Mesenchymal stem cell (in vitro differentiated cells and primary cell): ENCODE measurements at regions not wholly inside any gene's neighbourhood (a gene's known extent, or its start where the extent isn't known, plus 50 kb on each side); places are given as distances from the start of the nearest gene placed in this dataset.

ENCODE experiments used
- DNase-seq: peaks from one replicate; pipeline ENCODE4 v3.0.0-alpha.2; 2013
- H2AFZ ChIP-seq: one replicate; pipeline ENCODE4 v1.6.1; 2013; ENCODE audit warnings: low read depth, mild to moderate bottlenecking, control low read depth, inconsistent platforms, low read length, moderate library complexity
- H2AK5ac ChIP-seq: 2 replicates; pipeline ENCODE4 v1.6.1; 2013; ENCODE audit warnings: low read length, moderate library complexity, mild to moderate bottlenecking, inconsistent platforms; ENCODE audit not compliant: severe bottlenecking
- H2BK120ac ChIP-seq: one replicate; pipeline ENCODE4 v1.6.1; 2013; ENCODE audit warnings: low read depth, mild to moderate bottlenecking, inconsistent platforms, low read length, moderate library complexity
- H2BK12ac ChIP-seq, 2 experiments: one replicate each; pipeline ENCODE4 v1.6.1; 2013; ENCODE audit warnings: inconsistent platforms in 2 of 2, low read length in 2 of 2, mild to moderate bottlenecking in 2 of 2, moderate library complexity in 2 of 2, control low read depth in 1 of 2
- H2BK15ac ChIP-seq: one replicate; pipeline ENCODE4 v1.6.1; 2013; ENCODE audit warnings: mild to moderate bottlenecking, low read depth, inconsistent platforms; ENCODE audit not compliant: poor library complexity, severe bottlenecking
- H2BK5ac ChIP-seq: 2 replicates; pipeline ENCODE4 v1.6.1; 2013; ENCODE audit warnings: low read depth, mild to moderate bottlenecking, low read length, control low read depth, inconsistent platforms; ENCODE audit not compliant: poor library complexity, severe bottlenecking
- H3K14ac ChIP-seq, 2 experiments: one replicate each; pipeline ENCODE4 v1.6.1; 2013; ENCODE audit warnings: inconsistent platforms in 2 of 2, low read length in 2 of 2, control low read depth in 1 of 2, mild to moderate bottlenecking in 1 of 2, moderate library complexity in 1 of 2
- H3K18ac ChIP-seq, 2 experiments: one replicate each; pipeline ENCODE4 v1.6.1; 2013; ENCODE audit warnings: inconsistent platforms in 2 of 2, low read length in 2 of 2, control low read depth in 1 of 2, low read depth in 1 of 2, mild to moderate bottlenecking in 1 of 2
- H3K23ac ChIP-seq, 2 experiments: one replicate each; pipeline ENCODE4 v1.6.1; 2013; ENCODE audit warnings: inconsistent platforms in 2 of 2, low read length in 2 of 2, mild to moderate bottlenecking in 2 of 2, moderate library complexity in 2 of 2, control low read depth in 1 of 2
- H3K27ac ChIP-seq: 2 replicates; pipeline ENCODE4 v1.5.1; 2013; ENCODE audit warnings: mild to moderate bottlenecking, moderate library complexity, low read length, control low read depth, inconsistent platforms; ENCODE audit not compliant: poor library complexity, severe bottlenecking
- H3K27me3 ChIP-seq, 2 experiments: 2 replicates each; pipeline versions ENCODE4 v1.6.1 to v1.7.0; 2013; ENCODE audit warnings: low read length in 2 of 2, mild to moderate bottlenecking in 2 of 2, moderate library complexity in 2 of 2, control low read depth in 1 of 2, inconsistent platforms in 1 of 2; ENCODE audit not compliant: control insufficient read depth in 1 of 2, insufficient read depth in 1 of 2
- H3K36me3 ChIP-seq, 2 experiments: 2 replicates each; pipeline versions ENCODE4 v1.6.1 to v1.7.0; 2013; ENCODE audit warnings: low read length in 2 of 2, control low read depth in 1 of 2, inconsistent platforms in 1 of 2, low read depth in 1 of 2, mild to moderate bottlenecking in 1 of 2; ENCODE audit not compliant: insufficient read depth in 2 of 2, control insufficient read depth in 1 of 2
- H3K4ac ChIP-seq, 2 experiments: one replicate each; pipeline ENCODE4 v1.6.1; 2013; ENCODE audit warnings: inconsistent platforms in 2 of 2, low read length in 2 of 2, mild to moderate bottlenecking in 2 of 2, moderate library complexity in 2 of 2, control low read depth in 1 of 2, low read depth in 1 of 2
- H3K4me1 ChIP-seq: 2 replicates; pipeline ENCODE4 v1.6.1; 2013; ENCODE audit warnings: low read depth, low read length, control low read depth; ENCODE audit not compliant: control insufficient read depth, insufficient read depth
- H3K4me2 ChIP-seq: 2 replicates; pipeline ENCODE4 v1.6.1; 2013; ENCODE audit warnings: low read length, mild to moderate bottlenecking, inconsistent platforms; ENCODE audit not compliant: poor library complexity, severe bottlenecking
- H3K4me3 ChIP-seq, 2 experiments: 2 replicates each; pipeline versions ENCODE4 v1.5.1 to v1.7.0; 2013; ENCODE audit warnings: low read length in 2 of 2, mild to moderate bottlenecking in 2 of 2, control low read depth in 1 of 2, low read depth in 1 of 2; ENCODE audit not compliant: insufficient read depth in 1 of 2
- H3K79me1 ChIP-seq: replicated peaks from 2 replicates; pipeline ENCODE4 v1.6.1; 2013; ENCODE audit warnings: mild to moderate bottlenecking, control low read depth, low read length, inconsistent platforms; ENCODE audit not compliant: poor library complexity, severe bottlenecking
- H3K9ac ChIP-seq: 2 replicates; pipeline ENCODE4 v1.7.0; 2013; ENCODE audit warnings: mild to moderate bottlenecking, low read length, moderate library complexity
- H3K9me3 ChIP-seq: 2 replicates; pipeline ENCODE4 v1.7.0; 2013; ENCODE audit warnings: mild to moderate bottlenecking, low read length; ENCODE audit not compliant: control insufficient read depth
- H4K8ac ChIP-seq: one replicate; pipeline ENCODE4 v1.6.1; 2013; ENCODE audit warnings: inconsistent platforms, mild to moderate bottlenecking, low read length, moderate library complexity
- H4K91ac ChIP-seq: one replicate; pipeline ENCODE4 v1.6.1; 2013; ENCODE audit warnings: mild to moderate bottlenecking, low read length, inconsistent platforms
- WGBS: methylation state at CpG from one replicate; pipeline ENCODE4 v1.1.7; 2013; ENCODE audit warnings: mixed read lengths; 5-methylcytosine and 5-hydroxymethylcytosine counted together

DNA sequence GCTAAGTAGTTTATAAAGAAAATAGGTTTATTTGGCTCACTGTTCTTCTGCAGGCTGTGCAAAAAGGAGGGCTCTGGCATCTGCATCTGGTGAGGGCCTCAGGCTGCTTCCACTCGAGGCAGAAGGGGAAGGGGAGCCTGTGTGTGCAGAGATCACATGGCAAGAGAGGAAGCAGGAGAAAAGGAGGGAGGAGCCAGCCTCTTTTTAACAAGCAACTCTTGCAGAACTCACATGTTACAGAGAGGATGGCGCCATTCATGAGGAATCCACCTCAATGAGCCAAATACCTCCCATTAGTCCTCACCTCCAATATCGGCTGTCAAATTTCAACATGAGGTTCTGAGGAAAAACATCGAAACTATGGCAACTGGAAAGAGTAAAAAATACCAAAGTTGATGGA lies 666.6 kb upstream of the SLC35B3 start:
- Histone ChIP-seq H3K9me3 (no peaks in the 10 kb centered on the region), H3K36me3 (no peaks in the 10 kb centered on the region), H3K23ac (no peak overlapping the region), H2BK120ac (no peak overlapping the region), H2BK12ac (no peak overlapping the region), H3K14ac (no peak overlapping the region), H3K4me1 (no peaks in the 10 kb centered on the region), H3K4me2 (no peak overlapping the region), H2BK5ac (no peak overlapping the region), H4K91ac (no peak overlapping the region), H4K8ac (no peak overlapping the region), H3K79me1 (no peaks in the 10 kb centered on the region), H2BK15ac (no peak overlapping the region), H2AFZ (no peak overlapping the region), H3K27me3 (no peaks in the 10 kb centered on the region), H3K27ac (no peak overlapping the region), H3K9ac (no peak overlapping the region), H3K18ac (no peak overlapping the region), H3K4me3 (no peak overlapping the region), H3K4ac (no peak overlapping the region), H2AK5ac (no peak overlapping the region)
- WGBS, result 46% methylated on average over 2 of the region's 4 CpGs
- no peak for DNase-seq

DNA sequence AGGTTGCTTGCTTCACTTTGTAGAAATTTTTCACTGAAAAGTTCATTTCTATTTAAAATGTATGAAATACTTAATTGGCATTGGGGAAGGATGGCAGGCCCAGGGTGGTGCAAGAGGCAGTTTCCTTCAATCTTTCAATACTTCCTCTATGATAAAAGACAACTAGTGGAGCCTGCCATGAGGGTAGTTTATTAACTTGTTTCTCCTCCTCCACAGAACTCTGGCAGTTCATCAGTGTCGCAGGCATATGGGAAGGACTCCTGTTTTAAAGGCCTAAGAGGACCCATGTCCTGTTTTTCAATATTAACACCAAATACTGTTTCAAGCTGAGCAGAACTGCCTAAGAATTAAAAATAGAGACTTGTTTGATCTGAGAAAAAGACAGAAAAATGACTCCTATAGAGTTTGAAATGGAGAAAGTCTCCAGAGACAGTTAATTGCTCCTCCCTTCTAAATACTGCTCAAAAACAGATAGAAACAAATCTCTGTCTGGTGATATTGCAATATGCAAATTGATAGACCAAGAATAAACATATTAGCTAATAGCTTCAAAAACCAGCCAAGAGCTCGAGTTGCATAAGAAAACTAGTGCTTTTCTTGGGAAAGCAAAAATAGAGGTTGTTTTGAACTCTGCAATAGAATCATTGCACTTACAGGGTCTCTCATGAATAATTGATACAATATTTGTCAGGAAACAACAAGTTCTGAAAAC lies 665.7 kb upstream of the SLC35B3 start:
- no peak overlapping the region for H4K8ac ChIP-seq

DNA sequence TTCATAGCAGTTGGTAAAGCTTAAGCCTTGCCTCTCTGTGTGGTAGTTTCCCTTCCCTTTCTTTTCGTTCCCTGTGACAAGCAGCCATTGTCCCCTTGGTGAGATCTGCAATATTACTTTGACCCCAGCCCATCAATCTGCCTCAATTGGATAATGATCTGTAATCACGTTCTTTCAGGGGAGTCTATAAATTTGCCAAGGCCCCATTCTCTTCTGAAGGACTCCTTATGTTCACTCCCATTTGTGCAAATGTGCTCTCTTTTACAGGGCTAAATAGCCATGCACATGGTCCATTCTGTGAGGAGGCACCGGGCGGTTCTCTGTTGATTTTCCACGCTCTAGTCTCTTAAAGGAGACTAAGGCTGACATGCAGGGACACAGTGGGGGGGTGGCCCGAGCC lies 660.4 kb upstream of the SLC35B3 start:
- Histone ChIP-seq H3K23ac (no peak overlapping the region), H2BK120ac (no peak overlapping the region), H2AK5ac (no peak overlapping the region), H2BK12ac (no peak overlapping the region), H3K9ac (no peak overlapping the region), H3K79me1 (no peaks in the 10 kb centered on the region), H3K4me2 (no peak overlapping the region), H3K4me1 (no peaks in the 10 kb centered on the region), H3K27me3 (no peaks in the 10 kb centered on the region), H3K27ac (no peak overlapping the region), H2BK5ac (no peak overlapping the region), H3K14ac (no peak overlapping the region), H4K91ac (no peak overlapping the region), H2AFZ (no peak overlapping the region), H3K4me3 (no peak overlapping the region), H3K18ac (no peak overlapping the region), H2BK15ac (no peak overlapping the region), H3K36me3 (no peaks in the 10 kb centered on the region), H3K4ac (no peak overlapping the region), H3K9me3 (no peaks in the 10 kb centered on the region), H4K8ac (no peak overlapping the region)
- DNase-seq, result no peak
- WGBS, result 75% methylated on average over 6 of the region's 6 CpGs

More for the DNA sequence above, 665.7 kb upstream of the SLC35B3 start:
- Histone ChIP-seq H2BK12ac (no peak overlapping the region), H3K23ac (no peak overlapping the region), H3K18ac (no peak overlapping the region), H4K91ac (no peak overlapping the region), H3K9me3 (no peaks in the 10 kb centered on the region), H3K27ac (no peak overlapping the region), H3K27me3 (no peaks in the 10 kb centered on the region), H3K4me1 (no peaks in the 10 kb centered on the region), H2BK5ac (no peak overlapping the region), H3K14ac (no peak overlapping the region), H2BK120ac (no peak overlapping the region), H2AFZ (no peak overlapping the region), H3K79me1 (no peaks in the 10 kb centered on the region), H2AK5ac (no peak overlapping the region), H3K9ac (no peak overlapping the region), H3K4me3 (no peak overlapping the region), H2BK15ac (no peak overlapping the region), H3K4me2 (no peak overlapping the region), H3K36me3 (no peaks in the 10 kb centered on the region), H3K4ac (no peak overlapping the region)
- WGBS, result 50% methylated on average over 1 of the region's 2 CpGs
- DNase-seq, result no peak

DNA sequence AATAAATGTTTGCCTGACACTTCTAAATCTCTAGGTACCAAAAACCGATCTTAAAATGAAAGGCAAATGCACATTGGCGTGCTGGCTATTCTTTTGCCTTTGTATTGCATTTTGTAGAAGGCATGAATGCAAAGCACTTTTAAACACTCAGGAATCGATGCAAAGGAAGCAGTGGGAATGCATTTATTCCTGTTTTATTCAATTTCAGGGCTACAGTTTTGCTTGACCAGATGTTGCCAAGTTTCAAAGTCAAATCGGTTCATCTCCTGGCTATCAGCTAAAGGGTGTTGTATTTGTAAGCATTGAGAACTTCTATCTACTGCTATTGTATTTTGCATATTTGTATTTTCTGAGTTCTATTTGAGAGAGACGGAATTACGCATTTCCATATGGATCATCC lies 659.8 kb upstream of the SLC35B3 start:
- no peak overlapping the region for H3K27ac ChIP-seq
- H3K4me3 ChIP-seq, result no peak overlapping the region
- no peak overlapping the region for H2BK5ac ChIP-seq
- H3K4me2 ChIP-seq, result no peak overlapping the region
- H2BK12ac ChIP-seq, result no peak overlapping the region
- no peaks in the 10 kb centered on the region for H3K9me3 ChIP-seq
- H4K91ac ChIP-seq, result no peak overlapping the region
- H2AFZ ChIP-seq, result no peak overlapping the region
- WGBS, result 85% methylated on average over 5 of the region's 6 CpGs
- H3K79me1 ChIP-seq, result no peaks in the 10 kb centered on the region
- H2BK15ac ChIP-seq, result no peak overlapping the region
- H3K27me3 ChIP-seq, result no peaks in the 10 kb centered on the region
- H3K36me3 ChIP-seq, result no peaks in the 10 kb centered on the region
- H4K8ac ChIP-seq, result no peak overlapping the region
- H3K4ac ChIP-seq, result no peak overlapping the region
- no peak overlapping the region for H3K14ac ChIP-seq
- H2AK5ac ChIP-seq, result no peak overlapping the region
- H3K23ac ChIP-seq, result no peak overlapping the region
- H3K18ac ChIP-seq, result no peak overlapping the region
- H3K9ac ChIP-seq, result no peak overlapping the region
- H3K4me1 ChIP-seq, result no peaks in the 10 kb centered on the region
- DNase-seq, result no peak
- no peak overlapping the region for H2BK120ac ChIP-seq
